Midbrain (tissue), 1 donor: ENCODE measurements at regions not wholly inside any gene's neighbourhood (a gene's known extent, or its start where the extent isn't known, plus 50 kb on each side); places are given as distances from the start of the nearest gene placed in this dataset.

Experiments
- DNase-seq: peaks from one replicate; lab custom pipeline; 2025; lab: John Stamatoyannopoulos, UW

- DNase-seq, result no peak
These were observed 86.5 kb upstream of the PRR20G start for GRCh38 chr3:127374086-127375010.

- no peak for DNase-seq
These were observed 85.7 kb upstream of the PRR20G start for GRCh38 chr3:127373441-127374085.

GRCh38 chr3:127371846-127372245, 84.0 kb upstream of the PRR20G start:
- DNase-seq, result no peak

GRCh38 chr3:127371334-127371733, 83.5 kb upstream of the PRR20G start:
- no peak for DNase-seq

- no peak for DNase-seq
These were observed 83.1 kb upstream of the PRR20G start for GRCh38 chr3:127370906-127371305.

GRCh38 chr3:127369356-127369935, 81.6 kb upstream of the PRR20G start:
- no peak for DNase-seq

- no peak for DNase-seq
These were observed 80.6 kb upstream of the PRR20G start for GRCh38 chr3:127368186-127369032.

GRCh38 chr3:127367593-127367992, 79.7 kb upstream of the PRR20G start:
- no peak for DNase-seq

GRCh38 chr3:127366383-127366782, 78.5 kb upstream of the PRR20G start:
- DNase-seq, result no peak

- no peak for DNase-seq
These were observed 77.4 kb upstream of the PRR20G start for GRCh38 chr3:127365163-127365798.

GRCh38 chr3:127363891-127364290, 76.0 kb upstream of the PRR20G start:
- no peak for DNase-seq

GRCh38 chr3:127363171-127363570, 75.3 kb upstream of the PRR20G start:
- no peak for DNase-seq

GRCh38 chr3:127360647-127361046, 72.8 kb upstream of the PRR20G start:
- DNase-seq, result no peak

GRCh38 chr3:127358641-127359040, 70.8 kb upstream of the PRR20G start:
- DNase-seq, result no peak

GRCh38 chr3:127356381-127356780, 68.5 kb upstream of the PRR20G start:
- no peak for DNase-seq

- no peak for DNase-seq
These were observed 66.9 kb upstream of the PRR20G start for GRCh38 chr3:127354761-127355160.

- no peak for DNase-seq
These were observed 64.8 kb upstream of the PRR20G start for GRCh38 chr3:127352612-127353011.

- no peak for DNase-seq
These were observed 64.0 kb upstream of the PRR20G start for GRCh38 chr3:127351775-127352350.

GRCh38 chr3:127351321-127351720, 63.5 kb upstream of the PRR20G start:
- DNase-seq, result no peak

- DNase-seq, result no peak
These were observed 62.6 kb upstream of the PRR20G start for GRCh38 chr3:127350172-127351050.
